ENCODE measurements at regions not wholly inside any gene's neighbourhood (a gene's known extent, or its start where the extent isn't known, plus 50 kb on each side); places are given as distances from the start of the nearest gene placed in this dataset.

GRCh38 chr5:121608826-121609225 lies 242.9 kb upstream of the FTMT start:
- H3K27me3 ChIP-seq (ENCODE audit: insufficient read depth): no peaks in the 10 kb centered on the region
- H3K4me2 ChIP-seq: no peak overlapping the region
- no peak for DNase-seq
- no peak overlapping the region for H3K4me3 ChIP-seq (ENCODE audit: low read depth in 2 of 2, low read length in 1 of 2)
- no peaks in the 10 kb centered on the region for H3K9me2 ChIP-seq
- H3K36me3 ChIP-seq (replicated peaks in 1 of 2; ENCODE audit: control insufficient read depth in 1 of 2, insufficient read depth in 2 of 2, low read length in 1 of 2): no peaks in the 10 kb centered on the region
- TF ChIP-seq RAD21 (IDR thresholded peaks at IDR 0.05; ENCODE audit: low read length): no peak
- TF ChIP-seq FOSL2 (IDR thresholded peaks at IDR 0.05; ENCODE audit: borderline replicate concordance, low read depth): no peak
- no peak for TF ChIP-seq RXRA (IDR thresholded peaks at IDR 0.05; ENCODE audit: borderline replicate concordance, low read depth)
- no peak for TF ChIP-seq ELF1 (IDR thresholded peaks at IDR 0.05)
- TF ChIP-seq TEAD4 (IDR thresholded peaks at IDR 0.05; ENCODE audit: borderline replicate concordance, insufficient read depth): no peak
- TF ChIP-seq NFIC (IDR thresholded peaks at IDR 0.05; ENCODE audit: borderline replicate concordance): no peak
- TF ChIP-seq FOXJ3 (CRISPR knock-in tag; IDR thresholded peaks at IDR 0.05): no peak
- H3K79me2 ChIP-seq (ENCODE audit: insufficient read depth): no peaks in the 10 kb centered on the region
- no peaks in the 10 kb centered on the region for H3K4me1 ChIP-seq (ENCODE audit: control insufficient read depth in 1 of 2, insufficient read depth in 2 of 2, low read depth in 1 of 2, low read length in 1 of 2)
- H2AFZ ChIP-seq (ENCODE audit: low read depth): no peak overlapping the region
- no peak overlapping the region for H3K27ac ChIP-seq (ENCODE audit: low read depth in 2 of 2, low read length in 1 of 2)
- H3K9me3 ChIP-seq: no peaks in the 10 kb centered on the region
- 73% methylated on average over 2 of the region's 2 CpGs for WGBS (ENCODE audit: low lambda C conversion rate)
- H3K9ac ChIP-seq: no peak overlapping the region
- no peaks in the 10 kb centered on the region for H4K20me1 ChIP-seq (ENCODE audit: insufficient read depth)
- POLR2A ChIA-PET: no interaction called here
- CTCF ChIA-PET: no interaction called here
- H3F3A ChIP-seq (replicated peaks; ENCODE audit: insufficient read depth): no peaks in the 10 kb centered on the region

DNA sequence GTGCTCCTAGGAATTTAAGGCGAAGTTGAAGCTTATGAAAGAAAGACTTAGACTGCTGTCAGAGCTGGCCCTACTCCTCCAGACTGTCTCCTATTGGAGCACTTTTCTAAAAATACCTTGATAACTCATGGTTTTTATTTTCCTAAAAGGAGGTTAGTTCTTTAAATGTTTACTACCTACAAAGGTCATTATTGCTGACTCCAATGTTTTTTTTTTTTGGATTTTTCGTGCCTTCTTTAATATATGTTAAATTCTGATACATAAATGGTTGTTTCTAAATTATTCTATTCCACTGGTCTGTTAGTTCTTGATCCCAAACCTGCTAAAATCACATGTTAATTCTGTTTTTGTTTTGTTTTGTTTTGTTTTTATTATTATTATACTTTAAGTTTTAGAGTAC lies 227.6 kb upstream of the FTMT start:
- TF ChIP-seq YY1 (IDR thresholded peaks at IDR 0.05; ENCODE audit: low read depth) (no peak), EZH2phosphoT487 (IDR thresholded peaks at IDR 0.05; ENCODE audit: borderline replicate concordance, low read depth) (no peak), SMC3 (IDR thresholded peaks at IDR 0.05; ENCODE audit: low read depth, low read length) (no peak), CTCF (IDR thresholded peaks at IDR 0.05) (no peak), TCF12 (IDR thresholded peaks at IDR 0.05) (no peak), FOSL2 (IDR thresholded peaks at IDR 0.05; ENCODE audit: borderline replicate concordance, low read depth) (no peak), GABPA (IDR thresholded peaks at IDR 0.05; ENCODE audit: low read depth) (no peak), EP300 (IDR thresholded peaks at IDR 0.05; ENCODE audit: borderline replicate concordance in 1 of 2, low read depth in 1 of 2, low read length in 1 of 2) (no peak), CHD2 (IDR thresholded peaks at IDR 0.05; ENCODE audit: low read length, partially characterized antibody) (no peak)
- TF ChIP-seq, protein P1, sequence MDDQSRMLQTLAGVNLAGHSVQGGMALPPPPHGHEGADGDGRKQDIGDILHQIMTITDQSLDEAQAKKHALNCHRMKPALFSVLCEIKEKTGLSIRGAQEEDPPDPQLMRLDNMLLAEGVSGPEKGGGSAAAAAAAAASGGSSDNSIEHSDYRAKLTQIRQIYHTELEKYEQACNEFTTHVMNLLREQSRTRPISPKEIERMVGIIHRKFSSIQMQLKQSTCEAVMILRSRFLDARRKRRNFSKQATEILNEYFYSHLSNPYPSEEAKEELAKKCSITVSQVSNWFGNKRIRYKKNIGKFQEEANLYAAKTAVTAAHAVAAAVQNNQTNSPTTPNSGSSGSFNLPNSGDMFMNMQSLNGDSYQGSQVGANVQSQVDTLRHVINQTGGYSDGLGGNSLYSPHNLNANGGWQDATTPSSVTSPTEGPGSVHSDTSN (IDR thresholded peaks at IDR 0.05): no peak
- Histone ChIP-seq H3K9ac (no peak overlapping the region), H3F3A (replicated peaks; ENCODE audit: insufficient read depth) (no peaks in the 10 kb centered on the region), H3K4me3 (ENCODE audit: low read depth in 2 of 2, low read length in 1 of 2) (no peak overlapping the region), H3K4me1 (ENCODE audit: control insufficient read depth in 1 of 2, insufficient read depth in 2 of 2, low read depth in 1 of 2, low read length in 1 of 2) (peaks cover 0 to 4% of the 10 kb centered on the region in 2 experiments; a peak in 2 of 4 replicates), H3K4me2 (no peak overlapping the region), H2AFZ (ENCODE audit: low read depth) (no peak overlapping the region), H3K27me3 (ENCODE audit: insufficient read depth) (no peaks in the 10 kb centered on the region), H3K27ac (ENCODE audit: low read depth in 2 of 2, low read length in 1 of 2) (no peak overlapping the region), H3K9me2 (no peaks in the 10 kb centered on the region), H3K79me2 (ENCODE audit: insufficient read depth) (no peaks in the 10 kb centered on the region), H3K9me3 (no peaks in the 10 kb centered on the region), H3K36me3 (replicated peaks in 1 of 2; ENCODE audit: control insufficient read depth in 1 of 2, insufficient read depth in 2 of 2, low read length in 1 of 2) (no peaks in the 10 kb centered on the region), H4K20me1 (ENCODE audit: insufficient read depth) (no peaks in the 10 kb centered on the region)
- DNase-seq: no peak
- WGBS (ENCODE audit: low lambda C conversion rate): 39% methylated on average over 2 of the region's 2 CpGs
- POLR2A ChIA-PET: no interaction called here
- CTCF ChIA-PET: no interaction called here

Data from SK-N-SH (cell line).